HEK293T (cell line): ENCODE measurements at regions not wholly inside any gene's neighbourhood (a gene's known extent, or its start where the extent isn't known, plus 50 kb on each side); places are given as distances from the start of the nearest gene placed in this dataset.

Experiments used
- CTCF ChIA-PET: fragments of 350-600 bp; formaldehyde crosslinking; extraction: SDS; loops from one replicate; lab custom pipeline; 2021; ENCODE audit warnings: antibody characterized with exemption, inconsistent platforms; lab: Yijun Ruan, JAX
- POLR2A ChIA-PET: fragments of 350-600 bp; formaldehyde crosslinking; extraction: SDS; loops from one replicate; lab custom pipeline; 2020; ENCODE audit warnings: antibody characterized with exemption, inconsistent platforms; lab: Yijun Ruan, JAX
- DNase-seq: peaks from one replicate; pipeline ENCODE4 v3.0.0; 2012; ENCODE audit warnings: mixed read lengths; ENCODE audit errors: extremely low spot score
- ARNT ChIP-seq: fragments of 450-650 bp; IDR thresholded peaks from 2 replicates; pipeline ENCODE4 v1.6.1; 2017; ENCODE audit warnings: mild to moderate bottlenecking
- BHLHE40 ChIP-seq: fragments of 450-650 bp; IDR thresholded peaks from 2 replicates; pipeline ENCODE4 v1.6.1; 2016; ENCODE audit warnings: mild to moderate bottlenecking, moderate library complexity, borderline replicate concordance
- CTBP1 ChIP-seq: fragments of 450-650 bp; IDR thresholded peaks from 2 replicates; pipeline ENCODE4 v1.6.1; 2016; ENCODE audit warnings: borderline replicate concordance
- ELF4 ChIP-seq: fragments of 450-650 bp; IDR thresholded peaks from 2 replicates; pipeline ENCODE4 v1.6.1; 2017; ENCODE audit warnings: antibody characterized with exemption
- FOXA1 ChIP-seq: fragments of 450-650 bp; IDR thresholded peaks from 2 replicates; pipeline ENCODE4 v1.6.1; 2016; ENCODE audit warnings: mild to moderate bottlenecking
- FOXK2 ChIP-seq: fragments of 450-650 bp; IDR thresholded peaks from 2 replicates; pipeline ENCODE4 v1.6.1; 2016; ENCODE audit warnings: mild to moderate bottlenecking
- FOXM1 ChIP-seq: fragments of 450-650 bp; IDR thresholded peaks from 2 replicates; pipeline ENCODE4 v1.6.1; 2017; ENCODE audit warnings: mild to moderate bottlenecking, borderline replicate concordance
- HDGF ChIP-seq: fragments of 450-650 bp; IDR thresholded peaks from 2 replicates; pipeline ENCODE4 v1.6.1; 2017; ENCODE audit warnings: antibody characterized with exemption, borderline replicate concordance
- L3MBTL2 ChIP-seq: fragments of 450-650 bp; conservative IDR thresholded peaks from 2 replicates; pipeline ENCODE4 v1.6.1; 2016; ENCODE audit warnings: mild to moderate bottlenecking
- LEF1 ChIP-seq: fragments of 450-650 bp; IDR thresholded peaks from 2 replicates; pipeline ENCODE4 v1.6.1; 2017; ENCODE audit warnings: mild to moderate bottlenecking, borderline replicate concordance
- NFRKB ChIP-seq: fragments of 450-650 bp; IDR thresholded peaks from 2 replicates; pipeline ENCODE4 v1.6.1; 2016; ENCODE audit warnings: mild to moderate bottlenecking, moderate library complexity
- PKNOX1 ChIP-seq: fragments of 450-650 bp; IDR thresholded peaks from 2 replicates; pipeline ENCODE4 v1.6.1; 2016
- SP1 ChIP-seq: fragments of 450-650 bp; IDR thresholded peaks from 2 replicates; pipeline ENCODE4 v1.6.1; 2017
- SUZ12 ChIP-seq: fragments of 450-650 bp; IDR thresholded peaks from 2 replicates; pipeline ENCODE4 v1.6.1; 2016; ENCODE audit warnings: mild to moderate bottlenecking
- TARDBP ChIP-seq: fragments of 450-650 bp; IDR thresholded peaks from 2 replicates; pipeline ENCODE4 v1.6.1; 2016
- ZNF384 ChIP-seq: fragments of 450-650 bp; IDR thresholded peaks from 2 replicates; pipeline ENCODE4 v1.6.1; 2016

DNA sequence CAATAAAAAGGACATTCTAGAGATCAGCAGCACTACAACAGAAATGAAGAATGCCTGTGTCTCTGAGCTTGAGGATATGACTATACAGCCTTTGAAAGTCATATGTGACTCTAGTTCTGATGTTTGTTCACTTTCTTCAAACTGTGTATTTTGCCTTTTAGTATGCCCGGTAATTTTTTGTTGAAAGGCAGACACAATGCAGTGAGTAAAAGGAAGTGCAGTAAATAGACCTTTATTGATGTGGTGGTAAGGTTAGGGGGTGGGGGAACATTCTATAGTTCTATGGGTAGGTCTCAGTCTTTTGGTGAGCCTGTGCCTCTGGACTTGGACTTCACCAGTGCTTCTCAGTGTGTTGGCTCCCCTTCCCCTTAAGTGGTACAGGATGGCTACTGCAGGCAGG lies 143.5 kb upstream of the CDC14C start:
- TF ChIP-seq ARNT (no peak), CTBP1 (no peak)
- ChIA-PET POLR2A (no interaction called here), CTCF (no interaction called here)
- no peak for DNase-seq

- TF ChIP-seq ZNF384 (no peak), PKNOX1 (no peak), FOXK2 (no peak), SUZ12 (no peak), BHLHE40 (no peak), CTBP1 (no peak), SP1 (no peak), TARDBP (no peak), NFRKB (no peak), L3MBTL2 (no peak), ELF4 (no peak), FOXA1 (no peak)
- DNase-seq = no peak
- POLR2A ChIA-PET = no interaction called here
Observed at GRCh38 chr7:48781752-48782151, 142.6 kb upstream of the CDC14C start.

GRCh38 chr7:48782511-48782910 lies 141.8 kb upstream of the CDC14C start:
- DNase-seq = no peak
- CTCF ChIA-PET = no interaction called here
- POLR2A ChIA-PET = no interaction called here
- TF ChIP-seq ARNT (no peak), NFRKB (no peak), BHLHE40 (no peak), FOXM1 (no peak), TARDBP (no peak), CTBP1 (no peak), SP1 (no peak)

More at GRCh38 chr7:48781752-48782151, 142.6 kb upstream of the CDC14C start:
- CTCF ChIA-PET = no interaction called here

DNA sequence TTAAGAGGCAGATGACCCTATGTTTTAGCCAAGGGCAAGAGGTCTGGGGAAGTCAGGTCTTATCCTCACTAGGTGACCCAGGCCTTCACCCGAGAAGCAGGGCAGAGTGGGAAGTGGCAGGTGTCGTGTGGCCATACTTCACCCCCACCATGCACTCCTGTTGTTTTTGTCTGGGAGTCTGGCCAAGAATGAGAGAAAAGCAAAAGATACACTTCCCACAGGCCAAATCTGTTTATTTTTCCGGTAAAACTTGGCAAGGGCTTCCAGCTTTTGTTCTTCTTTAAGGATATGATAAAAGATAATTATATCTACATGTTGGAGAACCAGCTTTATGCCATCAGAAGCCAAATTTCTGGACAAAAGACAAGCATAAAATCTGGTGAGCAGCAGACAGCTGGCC lies 137.4 kb upstream of the CDC14C start:
- POLR2A ChIA-PET = no interaction called here
- no peak for DNase-seq
- TF ChIP-seq L3MBTL2 (no peak), FOXA1 (no peak), TARDBP (no peak)
- CTCF ChIA-PET = no interaction called here

GRCh38 chr7:48803250-48803649 lies 121.1 kb upstream of the CDC14C start:
- no peak for DNase-seq
- ChIA-PET CTCF (no interaction called here), POLR2A (no interaction called here)
- TF ChIP-seq PKNOX1 = no peak
- no peak for TF ChIP-seq FOXK2
- no peak for TF ChIP-seq NFRKB
- TF ChIP-seq TARDBP = no peak
- no peak for TF ChIP-seq ZNF384
- TF ChIP-seq HDGF = no peak
- no peak for TF ChIP-seq CTBP1
- TF ChIP-seq SP1 = no peak

DNA sequence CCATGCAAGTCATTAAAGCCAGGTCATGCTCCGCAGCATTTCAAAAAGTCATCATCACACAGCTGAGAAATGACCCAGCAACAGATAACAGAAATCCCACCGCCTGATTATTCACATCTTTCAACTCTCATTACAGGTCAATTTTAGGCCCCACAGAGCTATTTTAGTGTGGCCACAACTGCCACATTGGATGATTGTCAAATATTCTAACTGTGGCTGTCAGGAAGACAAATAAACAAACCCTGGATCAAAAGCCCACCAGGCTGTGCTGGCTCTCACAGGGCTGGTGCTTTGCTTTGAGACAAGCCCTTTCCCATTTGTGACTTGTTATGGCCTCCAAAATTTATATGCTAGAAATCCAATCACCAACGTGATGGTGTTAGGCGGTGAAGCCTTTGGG lies 117.6 kb upstream of the CDC14C start:
- no peak for DNase-seq
- ChIA-PET CTCF (no interaction called here), POLR2A (no interaction called here)
- TF ChIP-seq FOXK2 (no peak), SUZ12 (no peak), LEF1 (no peak), FOXM1 (no peak), NFRKB (no peak), PKNOX1 (no peak), FOXA1 (no peak)

DNA sequence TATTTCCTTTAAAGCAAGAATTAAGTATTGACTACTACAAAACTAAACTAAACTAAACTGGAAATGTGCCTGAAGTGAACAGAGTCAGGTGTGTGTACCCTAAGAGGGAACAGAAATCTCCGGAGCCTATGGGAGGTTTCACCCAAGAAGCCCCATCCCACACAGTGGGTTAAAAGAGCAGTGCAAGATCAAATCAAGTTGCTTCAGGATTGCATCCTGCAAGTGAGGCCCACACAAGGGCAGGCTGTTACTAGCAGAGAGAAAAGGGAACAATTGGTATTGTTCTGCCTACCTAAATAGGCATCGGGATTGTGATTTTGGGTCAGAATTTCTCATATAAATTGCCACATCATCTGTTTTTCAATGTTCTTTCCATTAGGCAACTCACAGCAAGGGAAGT lies 113.3 kb upstream of the CDC14C start:
- CTCF ChIA-PET = no interaction called here
- DNase-seq = no peak
- TF ChIP-seq ELF4 (no peak), ZNF384 (no peak), TARDBP (no peak), FOXA1 (no peak), FOXM1 (no peak), HDGF (no peak), L3MBTL2 (no peak), BHLHE40 (no peak), SUZ12 (no peak), FOXK2 (no peak), SP1 (no peak), LEF1 (no peak), CTBP1 (no peak), ARNT (no peak)
- POLR2A ChIA-PET = no interaction called here

DNA sequence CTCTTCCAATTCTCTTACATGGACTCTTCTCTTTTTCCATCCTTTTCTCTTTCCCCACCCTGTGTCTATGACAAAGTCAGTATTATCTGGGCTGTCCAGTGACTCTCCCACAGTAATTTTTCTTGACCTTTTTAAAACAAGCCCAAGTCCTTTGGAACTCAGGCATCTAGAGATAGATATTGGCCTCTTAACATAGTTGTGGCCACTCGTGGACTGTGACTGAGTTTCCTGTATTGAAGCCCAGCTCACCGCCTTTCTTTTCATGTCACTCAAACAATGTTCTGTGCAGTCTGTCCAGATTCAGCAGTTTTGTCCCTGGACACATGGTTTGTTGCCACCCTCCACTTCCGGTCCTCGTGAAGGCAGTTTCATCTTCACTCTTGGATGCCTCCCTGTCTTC lies 110.9 kb upstream of the CDC14C start:
- POLR2A ChIA-PET = no interaction called here
- TF ChIP-seq SP1 (no peak), BHLHE40 (no peak), FOXA1 (no peak), CTBP1 (no peak), PKNOX1 (no peak), ZNF384 (no peak), TARDBP (no peak), HDGF (no peak), ARNT (no peak), FOXK2 (no peak), LEF1 (no peak), SUZ12 (no peak), FOXM1 (no peak), ELF4 (no peak), L3MBTL2 (no peak), NFRKB (no peak)
- no peak for DNase-seq
- CTCF ChIA-PET = no interaction called here
